Pancreas (tissue), 10 donors: ENCODE measurements at regions not wholly inside any gene's neighbourhood (a gene's known extent, or its start where the extent isn't known, plus 50 kb on each side); places are given as distances from the start of the nearest gene placed in this dataset.

Experiments
- ATAC-seq, 4 donors: fragments of 200-7000 bp; cut with Tn5 transposase; one replicate each; pipeline versions ENCODE4 v1.8.0 to v1.9.1; 2020; ENCODE audit warnings: mild to moderate bottlenecking in 4 of 4, moderate library complexity in 4 of 4
- DNase-seq, 6 donors: peaks; one replicate each; pipeline ENCODE4 v3.0.0-alpha.2; 2020
- FAIRE-seq: peaks from 2 replicates; lab custom pipeline; 2012; peaks lifted over from hg19 to GRCh38; lab: Jason Lieb, UNC
- H3K27ac ChIP-seq, 4 donors: fragments of 200-600 bp; sonication (generic); 1 replicate in 3 of 4; 2 replicates in 1 of 4; pipeline versions ENCODE4 v1.5.0 to v1.8.0; 2020
- H3K27me3 ChIP-seq, 4 donors: fragments of 200-600 bp; one replicate each; pipeline ENCODE4 v1.8.0; 2021
- H3K36me3 ChIP-seq, 3 donors: fragments of 200-600 bp; sonication (generic) in 1 of 3; one replicate each; pipeline versions ENCODE4 v1.5.0 to v1.8.0; 2020 to 2021
- H3K4me1 ChIP-seq, 3 donors: fragments of 200-600 bp; one replicate each; pipeline ENCODE4 v1.8.0; 2021
- H3K4me3 ChIP-seq, 4 donors: fragments of 200-600 bp; sonication (generic) in 2 of 4; one replicate each; pipeline versions ENCODE4 v1.5.0 to v1.8.0; 2020 to 2021
- H3K9me3 ChIP-seq, 4 donors: fragments of 200-600 bp; one replicate each; pipeline ENCODE4 v1.8.0; 2021
- CTCF ChIP-seq, 4 donors: fragments of 200-600 bp; sonication (generic) in 3 of 4; IDR thresholded peaks; one replicate each; pipeline versions ENCODE4 v1.5.0 to v1.8.0; 2021; ENCODE audit warnings: antibody characterized with exemption in 4 of 4
- WGBS, 2 donors: extraction: QIAGEN DNeasy Blood & Tissue Kit; methylation state at CpG; one replicate each; pipeline ENCODE4 v1.1.7; 2013; 5-methylcytosine and 5-hydroxymethylcytosine counted together
- intact Hi-C, 3 donors: fragments of 100-400 bp; cut with DNase I; formaldehyde crosslinking; loops; one replicate each; pipeline versions ENCODE4 v1.11.1 to v1.14.2; 2022
- microRNA-seq, 2 donors: library from miRNA; unstranded; fragments of <30 nt; microRNA quantifications; one replicate each; pipeline versions ENCODE4 to v1.1.0, GENCODE V29; 2019 to 2020
- donor health status: healthy with polysubstance abuse.
- donor health status: DM: no; HTN: no; CAD: no; lungs with moderate emphysema.
- donor health status: DM: no; HTN: no; CAD: no.
- donor health status: control.
- donor health status: control.
- donor health status: Bipolar disorder and iron deficiency.
- donor health status: DM: yes; HTN: yes; CAD: no.
- donor health status: DM: no; HTN: no; CAD: no.
- donor health status: DM: no; HTN: no; CAD: no.
- donor health status: DM: yes; HTN: yes; CAD: no.

- intact Hi-C loops: no loop called here
- no peak for ATAC-seq
- no peaks in the 10 kb centered on the region for H3K36me3 ChIP-seq
Observed at GRCh38 chr20:62591591-62591990, 50.7 kb upstream of the SLCO4A1 start.

More at GRCh38 chr20:62591591-62591990, 50.7 kb upstream of the SLCO4A1 start:
- no peaks in the 10 kb centered on the region for H3K4me1 ChIP-seq
- no peak overlapping the region for H3K4me3 ChIP-seq
- no peak for TF ChIP-seq CTCF (IDR thresholded peaks at IDR 0.05)
- H3K9me3 ChIP-seq: no peaks in the 10 kb centered on the region
- H3K27ac ChIP-seq: no peak overlapping the region
- 56 to 69% methylated on average over 10 of the region's 10 CpGs for WGBS, 2 donors
- H3K27me3 ChIP-seq: peaks cover 0 to 7% (median 0%) of the 10 kb centered on the region in 4 donors
- FAIRE-seq (no peak), DNase-seq (peak in 1 of 6 donors; percentile 7)

Small RNA genes in the stretch of these regions (microRNA-seq; reads per million reads assigned to microRNA genes)
- 0 to 1.9 reads per million in 2 donors for gene MIR1-1
- gene MIR133A2: 0 reads per million in 2 donors
